HG03103 (cell line): ENCODE measurements at regions not wholly inside any gene's neighbourhood (a gene's known extent, or its start where the extent isn't known, plus 50 kb on each side); places are given as distances from the start of the nearest gene placed in this dataset.
"Not testable (repeated sequence)": the region's sequence is repeated elsewhere in the genome, so short reads cannot be mapped to it uniquely, and the experiment has no call there.

Experiments
- ATAC-seq: cut with Tn5 transposase; IDR thresholded peaks from one replicate; pipeline ENCODE4 v1.9.1; 2021; ENCODE audit warnings: low read depth; ENCODE audit not compliant: unreplicated experiment

- ATAC-seq = no peak
These were observed 219.7 kb downstream of the TMEM121 start for GRCh38 chr14:105746124-105746514.

GRCh38 chr14:105746800-105747502 lies 220.6 kb downstream of the TMEM121 start:
- not testable (repeated sequence) for ATAC-seq

- ATAC-seq = not testable (repeated sequence)
These were observed 221.3 kb downstream of the TMEM121 start for GRCh38 chr14:105747503-105748203.

GRCh38 chr14:105748204-105748578 lies 221.8 kb downstream of the TMEM121 start:
- ATAC-seq = no peak

GRCh38 chr14:105748710-105749109 lies 222.3 kb downstream of the TMEM121 start:
- not testable (repeated sequence) for ATAC-seq

- ATAC-seq = not testable (repeated sequence)
These were observed 223.6 kb downstream of the TMEM121 start for GRCh38 chr14:105749870-105750541.

GRCh38 chr14:105751291-105751751 lies 224.9 kb downstream of the TMEM121 start:
- not testable (repeated sequence) for ATAC-seq

- not testable (repeated sequence) for ATAC-seq
These were observed 226.0 kb downstream of the TMEM121 start for GRCh38 chr14:105752420-105752819.

GRCh38 chr14:105760691-105761344 lies 234.4 kb downstream of the TMEM121 start:
- ATAC-seq = no peak

GRCh38 chr14:105761345-105761740 lies 235.0 kb downstream of the TMEM121 start:
- not testable (repeated sequence) for ATAC-seq

- no peak for ATAC-seq
These were observed 235.5 kb downstream of the TMEM121 start for GRCh38 chr14:105761842-105762241.

- ATAC-seq = not testable (repeated sequence)
These were observed 235.9 kb downstream of the TMEM121 start for GRCh38 chr14:105762262-105762661.

- ATAC-seq = not testable (repeated sequence)
These were observed 238.0 kb downstream of the TMEM121 start for GRCh38 chr14:105764254-105764901.

GRCh38 chr14:105765072-105765825 lies 238.9 kb downstream of the TMEM121 start:
- ATAC-seq = not testable (repeated sequence)

GRCh38 chr14:105765893-105766614 lies 239.7 kb downstream of the TMEM121 start:
- no peak for ATAC-seq

- ATAC-seq = no peak
These were observed 240.9 kb downstream of the TMEM121 start for GRCh38 chr14:105767315-105767714.

GRCh38 chr14:105768039-105768438 lies 241.7 kb downstream of the TMEM121 start:
- ATAC-seq = not testable (repeated sequence)

GRCh38 chr14:105769061-105769730 lies 242.8 kb downstream of the TMEM121 start:
- not testable (repeated sequence) for ATAC-seq
